A549 (cell line): ENCODE measurements at regions not wholly inside any gene's neighbourhood (a gene's known extent, or its start where the extent isn't known, plus 50 kb on each side); places are given as distances from the start of the nearest gene placed in this dataset.

Experiments
- CHD2 ChIP-seq: fragments of 150-350 bp; IDR thresholded peaks from 2 replicates; pipeline ENCODE4 v1.6.1; 2014; ENCODE audit warnings: low read length; ENCODE audit not compliant: partially characterized antibody
- HDAC2 ChIP-seq: fragments of 200-600 bp; sonication (generic); IDR thresholded peaks from 2 replicates; pipeline ENCODE4 v1.6.1; 2016

DNA sequence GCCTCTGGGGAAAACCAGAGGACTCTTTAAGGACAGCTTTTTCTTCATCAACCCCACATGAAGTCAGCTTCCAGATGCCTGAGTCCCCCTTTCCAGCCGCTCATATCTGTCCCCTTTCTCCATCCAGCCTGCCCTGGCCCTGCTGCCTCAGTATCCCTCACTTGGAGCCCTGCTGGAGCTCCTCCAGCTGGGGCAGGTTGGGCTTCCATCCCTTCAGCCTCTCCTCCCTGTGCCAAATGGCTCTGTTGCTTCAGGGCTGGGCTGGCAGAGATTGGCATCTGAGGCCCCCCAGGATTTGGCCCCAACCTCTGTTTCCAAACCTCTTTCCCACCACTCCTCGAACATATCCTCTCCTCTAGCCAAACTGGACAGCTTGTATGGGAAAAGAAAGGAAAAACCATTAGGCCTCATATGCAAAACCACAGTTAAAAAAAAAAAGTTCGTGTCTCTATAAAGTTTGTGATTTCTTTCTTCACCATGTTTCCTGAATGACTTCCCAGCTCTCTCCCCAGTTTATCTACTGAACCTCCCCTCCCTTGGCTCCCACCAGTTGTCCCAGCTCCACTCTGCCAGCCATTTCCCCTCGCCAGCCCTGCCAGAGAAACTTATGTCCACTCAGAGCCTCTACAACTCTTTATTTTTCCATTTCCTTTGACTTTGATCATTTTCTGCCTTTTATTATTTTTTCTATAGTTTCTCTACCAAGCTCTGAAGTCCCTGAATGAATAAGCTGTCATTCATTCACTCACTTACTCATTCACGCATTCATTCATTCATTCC is 217.9 kb downstream of the FOXD2 start:
- no peak for TF ChIP-seq HDAC2
- TF ChIP-seq CHD2, result no peak
